GM21367 (cell line): ENCODE measurements at regions not wholly inside any gene's neighbourhood (a gene's known extent, or its start where the extent isn't known, plus 50 kb on each side); places are given as distances from the start of the nearest gene placed in this dataset.
"Not testable (repeated sequence)": the region's sequence is repeated elsewhere in the genome, so short reads cannot be mapped to it uniquely, and the experiment has no call there.

Experiments
- ATAC-seq: cut with Tn5 transposase; IDR thresholded peaks from one replicate; pipeline ENCODE4 v1.9.1; 2021; ENCODE audit not compliant: unreplicated experiment

DNA sequence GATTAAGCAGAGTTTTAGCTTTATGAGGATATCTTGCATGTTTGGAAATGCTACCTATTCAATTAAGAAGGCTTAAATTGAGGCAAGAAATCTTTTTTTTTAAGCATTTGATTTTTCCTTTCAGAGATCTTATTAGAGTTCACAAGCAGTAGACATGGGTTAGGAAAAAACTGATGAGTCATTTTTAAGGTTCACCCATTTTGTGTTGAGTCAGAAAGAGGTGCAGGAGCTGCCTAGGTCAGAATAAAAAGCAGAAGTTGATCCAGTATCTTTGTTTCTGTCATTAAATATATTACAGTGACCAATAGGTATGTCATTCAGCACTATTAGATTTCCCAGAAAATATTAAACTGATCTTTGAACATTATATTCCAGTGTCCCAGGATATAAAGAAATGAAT lies 306.8 kb downstream of the LMBRD1 start:
- ATAC-seq: no peak

DNA sequence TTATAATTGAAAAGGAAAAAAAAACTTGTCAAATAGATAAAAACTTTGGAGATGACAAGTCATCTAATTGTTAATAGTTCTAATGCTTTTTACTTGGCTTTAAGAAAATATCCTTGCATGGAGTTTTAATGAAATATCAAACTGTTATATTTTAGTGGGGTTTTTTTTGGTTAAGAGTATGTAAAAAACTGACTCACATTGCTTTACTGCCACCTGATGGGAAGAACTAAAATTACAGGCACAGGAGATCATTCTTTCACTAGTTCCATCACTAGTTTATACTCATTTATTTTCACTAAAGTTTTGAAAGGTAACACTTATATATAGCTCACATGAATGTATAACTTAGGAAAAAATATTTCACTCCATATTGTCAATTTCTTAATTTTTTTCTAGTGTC lies 309.1 kb downstream of the LMBRD1 start:
- no peak for ATAC-seq

- no peak for ATAC-seq
Observed at GRCh38 chr6:69466979-69467570, 329.7 kb downstream of the LMBRD1 start.

GRCh38 chr6:69465866-69466265 lies 330.9 kb downstream of the LMBRD1 start:
- no peak for ATAC-seq

DNA sequence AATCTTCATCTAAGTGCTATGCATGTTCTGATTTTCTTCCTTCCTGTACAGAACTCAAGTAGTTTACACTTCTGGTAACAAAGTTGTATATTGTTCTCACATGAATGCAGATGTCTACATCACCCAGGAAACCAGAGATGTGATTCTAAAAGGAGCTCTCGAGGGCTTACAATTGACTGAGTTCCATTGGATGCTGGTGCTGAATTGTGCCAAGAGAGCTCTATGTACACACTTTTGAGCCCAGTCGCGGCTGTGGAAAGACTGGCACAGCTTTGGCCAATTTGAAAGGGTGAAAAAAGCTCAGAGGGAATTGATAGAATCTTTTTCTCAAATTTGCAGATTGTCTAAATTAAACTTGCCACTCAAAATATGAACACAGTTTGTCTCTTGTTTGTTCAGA lies 340.7 kb downstream of the LMBRD1 start:
- no peak for ATAC-seq

GRCh38 chr6:69454619-69455018 lies 342.2 kb downstream of the LMBRD1 start:
- ATAC-seq: not testable (repeated sequence)

GRCh38 chr6:69450493-69450892 lies 346.3 kb downstream of the LMBRD1 start:
- not testable (repeated sequence) for ATAC-seq

GRCh38 chr6:69449887-69450286 lies 346.9 kb downstream of the LMBRD1 start:
- no peak for ATAC-seq
